Activated CD8-positive, alpha-beta memory T cell treated with anti-CD3 and anti-CD28 coated beads for 4 hours (primary cell): ENCODE measurements at regions not wholly inside any gene's neighbourhood (a gene's known extent, or its start where the extent isn't known, plus 50 kb on each side); places are given as distances from the start of the nearest gene placed in this dataset.

ENCODE experiments used
- DNase-seq, 2 donors: peaks; one replicate each; pipeline ENCODE4 v3.0.0-alpha.2; 2020; ENCODE audit warnings: low read depth in 2 of 2

GRCh38 chr18:73790587-73790986, 357.0 kb downstream of the FBXO15 start:
- no peak for DNase-seq

- DNase-seq = no peak
These were observed 360.3 kb downstream of the FBXO15 start for GRCh38 chr18:73787316-73787715.

- DNase-seq = no peak
These were observed 362.3 kb downstream of the FBXO15 start for GRCh38 chr18:73785300-73785699.

- no peak for DNase-seq
These were observed 362.8 kb downstream of the FBXO15 start for GRCh38 chr18:73784853-73785252.

GRCh38 chr18:73782405-73782804, 365.2 kb downstream of the FBXO15 start:
- no peak for DNase-seq

GRCh38 chr18:73780218-73780617, 367.4 kb downstream of the FBXO15 start:
- no peak for DNase-seq

GRCh38 chr18:73778032-73778359, 369.6 kb downstream of the FBXO15 start:
- no peak for DNase-seq

- no peak for DNase-seq
These were observed 370.1 kb downstream of the FBXO15 start for GRCh38 chr18:73777356-73778031.

GRCh38 chr18:73774811-73775509, 372.7 kb downstream of the FBXO15 start:
- no peak for DNase-seq

- no peak for DNase-seq
These were observed 379.6 kb downstream of the FBXO15 start for GRCh38 chr18:73768043-73768442.

GRCh38 chr18:73766910-73767515, 380.6 kb downstream of the FBXO15 start:
- DNase-seq = no peak

GRCh38 chr18:73758446-73758845, 389.2 kb downstream of the FBXO15 start:
- no peak for DNase-seq

- DNase-seq = no peak
These were observed 391.2 kb downstream of the FBXO15 start for GRCh38 chr18:73756256-73757091.

GRCh38 chr18:73752965-73753364, 394.7 kb downstream of the FBXO15 start:
- no peak for DNase-seq

- DNase-seq = no peak
These were observed 395.1 kb downstream of the FBXO15 start for GRCh38 chr18:73752546-73752945.

- no peak for DNase-seq
These were observed 397.6 kb downstream of the FBXO15 start for GRCh38 chr18:73750052-73750451.

- DNase-seq = no peak
These were observed 398.3 kb downstream of the FBXO15 start for GRCh38 chr18:73749304-73749703.

GRCh38 chr18:73748731-73749130, 398.9 kb downstream of the FBXO15 start:
- DNase-seq = no peak

- no peak for DNase-seq
These were observed 401.5 kb downstream of the FBXO15 start for GRCh38 chr18:73746101-73746500.

- DNase-seq = no peak
These were observed 404.7 kb downstream of the FBXO15 start for GRCh38 chr18:73742957-73743356.

GRCh38 chr18:73741946-73742345, 405.7 kb downstream of the FBXO15 start:
- no peak for DNase-seq

- no peak for DNase-seq
These were observed 408.5 kb downstream of the FBXO15 start for GRCh38 chr18:73739098-73739497.
